Ishikawa (cell line): ENCODE measurements at regions not wholly inside any gene's neighbourhood (a gene's known extent, or its start where the extent isn't known, plus 50 kb on each side); places are given as distances from the start of the nearest gene placed in this dataset.
A peak's percentile ranks its signal among the peaks of the same experiment; 100 is the strongest.

Experiments used
- CEBPB ChIP-seq: IDR thresholded peaks from 2 replicates; pipeline ENCODE4 v1.6.1; 2012
- CREB1 ChIP-seq: IDR thresholded peaks from 2 replicates; pipeline ENCODE4 v1.6.1; 2012; ENCODE audit warnings: low read depth
- EGR1 ChIP-seq: IDR thresholded peaks from 2 replicates; pipeline ENCODE4 v1.6.1; 2012
- EP300 ChIP-seq: IDR thresholded peaks from 2 replicates; pipeline ENCODE4 v1.6.1; 2012; ENCODE audit warnings: borderline replicate concordance
- FOXM1 ChIP-seq: IDR thresholded peaks from 2 replicates; pipeline ENCODE4 v1.6.1; 2012; ENCODE audit warnings: low read depth, borderline replicate concordance
- MAX ChIP-seq: IDR thresholded peaks from 2 replicates; pipeline ENCODE4 v1.6.1; 2012
- NFIC ChIP-seq: IDR thresholded peaks from 2 replicates; pipeline ENCODE4 v1.6.1; 2012
- RAD21 ChIP-seq: IDR thresholded peaks from 2 replicates; pipeline ENCODE4 v1.6.1; 2012; ENCODE audit warnings: low read depth
- TAF1 ChIP-seq: IDR thresholded peaks from 2 replicates; pipeline ENCODE4 v1.6.1; 2012; ENCODE audit warnings: low read depth, mild to moderate bottlenecking
- TCF12 ChIP-seq: IDR thresholded peaks from 2 replicates; pipeline ENCODE4 v1.6.1; 2012; ENCODE audit warnings: low read depth
- TEAD4 ChIP-seq: IDR thresholded peaks from 2 replicates; pipeline ENCODE4 v1.6.1; 2012
- USF1 ChIP-seq: IDR thresholded peaks from 2 replicates; pipeline ENCODE4 v1.6.1; 2012
- YY1 ChIP-seq: IDR thresholded peaks from 2 replicates; pipeline ENCODE4 v1.6.1; 2012; ENCODE audit warnings: low read depth
- ZBTB7A ChIP-seq: IDR thresholded peaks from 2 replicates; pipeline ENCODE4 v1.6.1; 2012; ENCODE audit warnings: low read depth
- TF ChIP-seq, protein P1 (sequence below): IDR thresholded peaks from 2 replicates; pipeline ENCODE4 v1.6.1; 2012; ENCODE audit warnings: low read depth, mild to moderate bottlenecking

GRCh38 chrX:40931921-40932320, 153.3 kb upstream of the USP9X start:
- no peak for TF ChIP-seq MAX
- TF ChIP-seq EP300, result no peak
- TF ChIP-seq, protein P1, sequence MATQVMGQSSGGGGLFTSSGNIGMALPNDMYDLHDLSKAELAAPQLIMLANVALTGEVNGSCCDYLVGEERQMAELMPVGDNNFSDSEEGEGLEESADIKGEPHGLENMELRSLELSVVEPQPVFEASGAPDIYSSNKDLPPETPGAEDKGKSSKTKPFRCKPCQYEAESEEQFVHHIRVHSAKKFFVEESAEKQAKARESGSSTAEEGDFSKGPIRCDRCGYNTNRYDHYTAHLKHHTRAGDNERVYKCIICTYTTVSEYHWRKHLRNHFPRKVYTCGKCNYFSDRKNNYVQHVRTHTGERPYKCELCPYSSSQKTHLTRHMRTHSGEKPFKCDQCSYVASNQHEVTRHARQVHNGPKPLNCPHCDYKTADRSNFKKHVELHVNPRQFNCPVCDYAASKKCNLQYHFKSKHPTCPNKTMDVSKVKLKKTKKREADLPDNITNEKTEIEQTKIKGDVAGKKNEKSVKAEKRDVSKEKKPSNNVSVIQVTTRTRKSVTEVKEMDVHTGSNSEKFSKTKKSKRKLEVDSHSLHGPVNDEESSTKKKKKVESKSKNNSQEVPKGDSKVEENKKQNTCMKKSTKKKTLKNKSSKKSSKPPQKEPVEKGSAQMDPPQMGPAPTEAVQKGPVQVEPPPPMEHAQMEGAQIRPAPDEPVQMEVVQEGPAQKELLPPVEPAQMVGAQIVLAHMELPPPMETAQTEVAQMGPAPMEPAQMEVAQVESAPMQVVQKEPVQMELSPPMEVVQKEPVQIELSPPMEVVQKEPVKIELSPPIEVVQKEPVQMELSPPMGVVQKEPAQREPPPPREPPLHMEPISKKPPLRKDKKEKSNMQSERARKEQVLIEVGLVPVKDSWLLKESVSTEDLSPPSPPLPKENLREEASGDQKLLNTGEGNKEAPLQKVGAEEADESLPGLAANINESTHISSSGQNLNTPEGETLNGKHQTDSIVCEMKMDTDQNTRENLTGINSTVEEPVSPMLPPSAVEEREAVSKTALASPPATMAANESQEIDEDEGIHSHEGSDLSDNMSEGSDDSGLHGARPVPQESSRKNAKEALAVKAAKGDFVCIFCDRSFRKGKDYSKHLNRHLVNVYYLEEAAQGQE, result no peak
- TF ChIP-seq CEBPB, result no peak
- TF ChIP-seq FOXM1, result no peak
- TF ChIP-seq NFIC, result no peak
- no peak for TF ChIP-seq ZBTB7A
- TF ChIP-seq YY1, result no peak
- no peak for TF ChIP-seq EGR1
- no peak for TF ChIP-seq TAF1
- no peak for TF ChIP-seq TEAD4
- no peak for TF ChIP-seq CREB1
- no peak for TF ChIP-seq TCF12
- TF ChIP-seq USF1, result no peak
- TF ChIP-seq RAD21, result no peak

DNA sequence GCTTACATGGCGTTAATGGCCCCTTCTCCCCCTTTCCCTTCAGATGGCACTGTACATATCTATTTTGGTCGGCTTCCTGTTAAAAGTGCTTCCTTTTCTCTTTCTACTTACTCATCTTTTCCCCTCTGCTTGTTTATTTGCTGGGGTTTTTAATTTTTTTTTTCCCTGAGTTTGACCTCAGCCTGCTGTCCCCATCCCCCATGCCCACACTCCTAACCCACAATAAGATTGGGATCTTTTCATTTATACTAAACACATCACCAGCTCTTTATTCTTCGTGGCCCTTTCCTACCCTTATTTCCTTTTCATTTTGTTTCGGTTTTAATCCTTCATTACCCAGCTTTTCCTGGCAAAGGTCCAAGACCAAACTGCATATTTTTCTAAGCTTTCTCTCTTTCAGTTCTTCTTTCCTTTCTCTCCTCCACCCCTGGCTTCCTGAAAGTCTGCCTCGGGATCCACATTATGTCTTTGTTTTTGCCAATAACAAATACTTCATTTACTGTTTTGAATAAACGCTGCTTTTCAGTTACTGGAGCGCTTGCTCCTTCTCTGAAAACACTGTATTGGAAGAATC, 152.0 kb upstream of the USP9X start:
- no peak for TF ChIP-seq TEAD4
- peak; percentile 44; the same call in 1 of the 2 replicates for TF ChIP-seq NFIC

GRCh38 chrX:40933706-40934425, 151.4 kb upstream of the USP9X start:
- TF ChIP-seq, protein P1, result no peak
- TF ChIP-seq CEBPB, result no peak
- no peak for TF ChIP-seq CREB1
- no peak for TF ChIP-seq EP300
- TF ChIP-seq ZBTB7A, result no peak
- no peak for TF ChIP-seq NFIC
- TF ChIP-seq RAD21, result no peak
- TF ChIP-seq YY1, result no peak
- TF ChIP-seq TAF1, result no peak
- no peak for TF ChIP-seq FOXM1
- no peak for TF ChIP-seq EGR1
- TF ChIP-seq MAX, result no peak
- no peak for TF ChIP-seq USF1
- no peak for TF ChIP-seq TCF12
- no peak for TF ChIP-seq TEAD4

DNA sequence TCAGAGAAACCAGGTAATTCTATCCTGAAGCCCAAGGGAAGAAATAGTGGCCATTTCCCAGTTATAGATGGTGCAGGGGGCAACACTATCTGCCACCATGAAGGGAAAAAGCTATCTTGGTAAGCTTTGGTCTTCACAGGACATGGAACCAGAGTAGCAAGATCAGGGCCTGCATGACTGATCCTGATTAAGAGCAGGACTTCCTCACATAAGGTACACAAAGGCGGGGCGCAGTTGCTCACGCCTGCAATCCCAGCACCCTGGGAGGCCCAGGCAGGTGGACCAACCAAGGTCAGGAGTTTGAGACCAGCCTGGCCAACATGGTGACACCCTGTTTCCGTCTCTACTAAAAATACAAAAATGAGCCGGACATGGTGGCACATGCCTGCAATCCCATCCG, 148.4 kb upstream of the USP9X start:
- TF ChIP-seq USF1 (no peak), EGR1 (no peak), CREB1 (no peak), TCF12 (no peak), TEAD4 (no peak), NFIC (no peak), FOXM1 (no peak), EP300 (no peak), ZBTB7A (no peak), RAD21 (no peak), TAF1 (no peak), CEBPB (no peak), YY1 (no peak), MAX (no peak)
- TF ChIP-seq, protein P1, result no peak
